ENCODE measurements at regions not wholly inside any gene's neighbourhood (a gene's known extent, or its start where the extent isn't known, plus 50 kb on each side); places are given as distances from the start of the nearest gene placed in this dataset.

- intact Hi-C loops (cut with DNase I): no loop called here
- DNase-seq: peak; percentile 90
- H3K9me3 ChIP-seq: no peaks in the 10 kb centered on the region
- peak overlapping the region in 1 of 2 donors; percentile 26 for H3K9ac ChIP-seq (ENCODE audit: low read depth in 2 of 2, low read length in 2 of 2)
- no peak overlapping the region for H3K4me3 ChIP-seq
- H3K27me3 ChIP-seq: no peaks in the 10 kb centered on the region
- no peak for TF ChIP-seq CTCF (IDR thresholded peaks at IDR 0.05)
- H3K27ac ChIP-seq: peak overlapping the region; percentile 72
- H3K4me1 ChIP-seq: peaks cover 17% of the 10 kb centered on the region
- H3K36me3 ChIP-seq: no peaks in the 10 kb centered on the region
Observed at GRCh38 chr9:105064248-105065097, 136.5 kb upstream of the ABCA1 start.

GRCh38 chr9:105065098-105066088 is 137.4 kb upstream of the ABCA1 start:
- no peak for TF ChIP-seq CTCF (IDR thresholded peaks at IDR 0.05)
- H3K9me3 ChIP-seq: no peaks in the 10 kb centered on the region

GRCh38 chr9:105066275-105066865 is 138.4 kb upstream of the ABCA1 start:
- Histone ChIP-seq H3K9ac (ENCODE audit: low read depth in 2 of 2, low read length in 2 of 2) (no peak overlapping the region), H3K4me1 (peaks cover 17% of the 10 kb centered on the region), H3K4me3 (no peak overlapping the region), H3K36me3 (no peaks in the 10 kb centered on the region), H3K9me3 (no peaks in the 10 kb centered on the region), H3K27me3 (no peaks in the 10 kb centered on the region), H3K27ac (no peak overlapping the region)
- peak; percentile 27 for DNase-seq
- intact Hi-C loops (cut with DNase I): no loop called here
- TF ChIP-seq CTCF (IDR thresholded peaks at IDR 0.05): no peak

More at GRCh38 chr9:105065098-105066088, 137.4 kb upstream of the ABCA1 start:
- Histone ChIP-seq H3K27me3 (no peaks in the 10 kb centered on the region), H3K4me3 (no peak overlapping the region), H3K4me1 (peaks cover 17% of the 10 kb centered on the region), H3K36me3 (no peaks in the 10 kb centered on the region), H3K27ac (peak overlapping the region; percentile 72), H3K9ac (ENCODE audit: low read depth in 2 of 2, low read length in 2 of 2) (peak overlapping the region in 1 of 2 donors; percentile 26)
- peak; percentile 30 for DNase-seq
- intact Hi-C loops (cut with DNase I): no loop called here

- no peaks in the 10 kb centered on the region for H3K27me3 ChIP-seq
- no peak overlapping the region for H3K4me3 ChIP-seq
- intact Hi-C loops (cut with DNase I): no loop called here
- no peaks in the 10 kb centered on the region for H3K36me3 ChIP-seq
- H3K9me3 ChIP-seq: no peaks in the 10 kb centered on the region
- H3K27ac ChIP-seq: no peak overlapping the region
- TF ChIP-seq CTCF (IDR thresholded peaks at IDR 0.05): no peak
- no peak for DNase-seq
- H3K4me1 ChIP-seq: peaks cover 17% of the 10 kb centered on the region
- no peak overlapping the region for H3K9ac ChIP-seq (ENCODE audit: low read depth in 2 of 2, low read length in 2 of 2)
Observed at GRCh38 chr9:105067895-105068580, 140.1 kb upstream of the ABCA1 start.

Data from colonic mucosa (tissue), 4 donors.